Muscle layer of duodenum (tissue), 2 donors: ENCODE measurements at regions not wholly inside any gene's neighbourhood (a gene's known extent, or its start where the extent isn't known, plus 50 kb on each side); places are given as distances from the start of the nearest gene placed in this dataset.

Experiments
- H3K27ac ChIP-seq: one replicate; pipeline ENCODE4 v1.7.0; 2013; ENCODE audit warnings: mild to moderate bottlenecking, low read length
- H3K27me3 ChIP-seq: one replicate; pipeline ENCODE4 v1.7.0; 2013; ENCODE audit warnings: low read depth, mild to moderate bottlenecking, control low read depth, low read length
- H3K36me3 ChIP-seq, 2 donors: one replicate each; pipeline ENCODE4 v1.7.0; 2013; ENCODE audit warnings: low read length in 2 of 2, control low read depth in 1 of 2, mild to moderate bottlenecking in 1 of 2; ENCODE audit not compliant: insufficient read depth in 2 of 2, control insufficient read depth in 1 of 2
- H3K4me1 ChIP-seq, 2 donors: one replicate each; pipeline ENCODE4 v1.7.0; 2013; ENCODE audit warnings: low read length in 2 of 2, mild to moderate bottlenecking in 2 of 2, control low read depth in 1 of 2, moderate library complexity in 1 of 2; ENCODE audit not compliant: insufficient read depth in 2 of 2, control insufficient read depth in 1 of 2
- H3K4me3 ChIP-seq, 2 donors: one replicate each; pipeline ENCODE4 v1.7.0; 2013; ENCODE audit warnings: low read length in 2 of 2, low read depth in 1 of 2, mild to moderate bottlenecking in 1 of 2
- H3K9me3 ChIP-seq, 2 donors: one replicate each; pipeline ENCODE4 v1.7.0; 2013; ENCODE audit warnings: low read length in 2 of 2, control low read depth in 1 of 2, mild to moderate bottlenecking in 1 of 2; ENCODE audit not compliant: control insufficient read depth in 1 of 2
- donor health status: healthy.

DNA sequence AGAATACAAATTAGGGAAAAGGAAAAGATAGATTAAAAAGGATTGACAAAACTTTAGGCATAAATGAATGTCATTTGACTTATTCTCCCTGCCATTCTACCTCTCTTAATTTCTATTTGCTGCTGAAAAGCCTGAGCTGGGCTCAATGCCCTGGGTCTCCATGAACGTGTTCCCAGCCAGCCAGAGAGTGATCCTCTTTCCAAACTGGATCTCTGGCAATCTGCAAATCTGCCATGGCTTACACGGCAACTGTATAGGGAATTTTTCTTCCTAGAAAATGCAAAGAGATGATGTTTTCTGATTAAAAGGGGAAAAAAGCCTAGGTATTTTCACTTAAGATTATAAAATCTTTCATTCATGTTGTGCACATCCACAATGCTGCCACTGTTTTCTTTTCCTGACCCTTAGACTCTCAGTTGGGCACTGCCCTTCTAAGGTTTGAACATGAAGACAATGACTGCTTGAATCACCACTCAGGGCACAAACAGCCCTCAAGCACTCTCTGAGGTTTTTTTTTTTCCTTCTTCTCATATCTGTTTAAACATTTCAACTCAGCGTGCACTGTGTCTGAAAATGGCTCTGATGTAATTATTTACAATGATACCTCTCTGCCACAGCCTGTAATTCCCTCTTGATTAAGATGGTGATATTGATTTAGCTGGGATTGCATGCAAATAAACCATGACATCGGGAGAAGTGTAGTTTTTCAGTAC lies 60.3 kb downstream of the DACT1 start:
- Histone ChIP-seq H3K9me3 (no peaks in the 10 kb centered on the region), H3K4me3 (no peak overlapping the region), H3K4me1 (no peaks in the 10 kb centered on the region), H3K27ac (no peak overlapping the region), H3K27me3 (no peaks in the 10 kb centered on the region), H3K36me3 (no peaks in the 10 kb centered on the region)

DNA sequence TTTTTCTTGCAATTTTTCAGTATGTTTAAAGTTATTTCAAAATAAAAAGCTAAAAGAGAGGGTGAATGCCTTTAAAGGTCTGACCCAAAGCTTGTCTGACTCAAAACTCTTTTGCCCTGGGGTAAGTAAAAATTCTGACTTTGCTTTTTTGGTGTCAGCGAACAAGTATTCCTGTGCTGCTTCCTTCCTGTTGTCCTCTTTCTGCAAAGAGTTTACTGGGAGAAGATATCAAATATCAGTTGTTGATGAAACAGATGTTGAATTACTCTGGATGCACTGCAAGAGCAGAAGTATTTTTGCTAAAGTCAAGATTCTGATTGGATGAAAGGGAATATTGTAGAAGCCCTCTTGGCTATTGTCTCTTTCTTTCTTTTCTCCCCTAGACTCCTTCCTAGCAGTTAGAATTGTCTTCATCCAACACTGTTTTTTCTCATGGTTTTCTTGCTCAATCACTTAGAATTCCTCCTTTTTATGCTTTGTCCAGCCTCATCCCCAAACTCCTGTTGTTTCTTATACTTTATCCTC lies 62.0 kb downstream of the DACT1 start:
- H3K36me3 ChIP-seq: no peaks in the 10 kb centered on the region
- H3K4me3 ChIP-seq: no peak overlapping the region
- no peak overlapping the region for H3K27ac ChIP-seq
- H3K9me3 ChIP-seq: no peaks in the 10 kb centered on the region
- no peaks in the 10 kb centered on the region for H3K27me3 ChIP-seq
- no peaks in the 10 kb centered on the region for H3K4me1 ChIP-seq

DNA sequence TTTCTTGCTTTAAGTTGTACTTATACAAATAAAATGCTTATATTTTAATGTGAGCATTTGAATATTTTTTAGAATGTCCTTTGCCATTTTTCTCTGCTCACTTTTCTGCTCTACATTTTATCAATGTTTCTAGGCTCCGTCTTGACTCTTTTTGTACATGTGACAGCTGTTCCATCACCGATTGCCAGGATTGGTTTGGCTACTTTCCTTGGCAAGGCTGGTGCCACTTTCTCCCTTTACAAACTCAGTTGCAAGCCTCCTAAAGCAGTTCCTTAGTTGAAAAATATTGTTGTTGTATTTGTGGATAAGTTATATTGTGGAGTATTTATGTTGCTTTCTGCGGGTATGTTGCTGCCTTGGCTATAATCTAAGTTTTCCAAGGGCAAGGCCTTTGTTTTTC lies 63.4 kb downstream of the DACT1 start:
- H3K9me3 ChIP-seq: no peaks in the 10 kb centered on the region
- no peaks in the 10 kb centered on the region for H3K27me3 ChIP-seq
- H3K4me3 ChIP-seq: no peak overlapping the region
- H3K36me3 ChIP-seq: no peaks in the 10 kb centered on the region
- H3K4me1 ChIP-seq: no peaks in the 10 kb centered on the region
- no peak overlapping the region for H3K27ac ChIP-seq

DNA sequence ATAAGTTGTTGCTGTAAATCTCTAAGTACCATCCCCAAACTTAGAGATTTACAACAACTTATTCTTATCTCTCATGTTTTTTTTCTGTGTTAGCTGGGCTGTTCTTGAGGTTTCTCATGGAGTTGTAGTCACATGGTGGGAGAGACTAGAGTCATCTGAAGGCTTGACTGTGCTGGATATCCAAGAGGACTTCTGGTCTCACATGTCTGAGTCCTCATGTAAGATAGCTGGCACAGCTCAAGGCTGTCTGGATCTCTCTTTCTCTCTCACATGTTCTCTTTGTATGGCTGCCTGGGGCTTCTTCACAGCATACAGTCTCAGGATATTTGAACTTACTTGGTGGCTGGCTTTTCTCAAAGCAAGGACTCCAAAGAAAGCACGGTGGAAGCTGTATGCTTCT lies 63.8 kb downstream of the DACT1 start:
- Histone ChIP-seq H3K27ac (no peak overlapping the region), H3K9me3 (no peaks in the 10 kb centered on the region), H3K4me1 (no peaks in the 10 kb centered on the region), H3K27me3 (no peaks in the 10 kb centered on the region), H3K4me3 (no peak overlapping the region), H3K36me3 (no peaks in the 10 kb centered on the region)

DNA sequence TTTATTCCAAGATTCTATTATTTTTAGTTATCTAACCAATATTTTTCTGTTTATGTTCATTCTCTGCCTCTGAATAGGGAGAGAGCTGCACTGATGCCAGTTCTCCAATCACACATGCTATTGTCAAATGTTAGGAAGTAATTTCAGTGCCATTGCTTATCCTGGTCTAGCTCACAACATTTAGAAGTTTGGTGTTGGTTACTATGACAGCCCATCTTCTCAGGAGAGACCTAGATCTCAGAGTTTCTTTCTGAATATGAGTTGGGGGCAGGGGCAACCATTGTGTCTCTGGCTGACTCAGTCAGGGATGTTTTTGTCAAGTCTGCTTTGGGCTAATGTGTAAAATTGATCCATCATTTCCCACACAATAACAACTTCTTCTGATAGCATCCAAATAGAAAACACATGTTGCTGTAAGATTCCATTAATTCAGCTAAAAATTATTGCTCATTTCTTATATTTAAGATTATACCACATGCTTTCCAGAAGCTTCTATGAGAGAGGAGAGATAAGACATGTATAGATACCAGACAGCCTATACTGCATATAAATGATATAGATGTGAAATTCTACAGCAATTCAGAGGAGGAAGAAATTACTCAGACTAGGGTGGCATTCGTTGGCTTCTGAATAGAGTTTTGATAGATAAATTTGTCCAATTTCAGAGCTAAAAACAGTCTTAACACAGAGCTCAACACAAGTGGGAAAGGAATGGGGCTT lies 64.8 kb downstream of the DACT1 start:
- H3K4me3 ChIP-seq: no peak overlapping the region
- H3K9me3 ChIP-seq: no peaks in the 10 kb centered on the region
- H3K27ac ChIP-seq: no peak overlapping the region
- H3K4me1 ChIP-seq: no peaks in the 10 kb centered on the region
- H3K36me3 ChIP-seq: no peaks in the 10 kb centered on the region
- H3K27me3 ChIP-seq: no peaks in the 10 kb centered on the region

DNA sequence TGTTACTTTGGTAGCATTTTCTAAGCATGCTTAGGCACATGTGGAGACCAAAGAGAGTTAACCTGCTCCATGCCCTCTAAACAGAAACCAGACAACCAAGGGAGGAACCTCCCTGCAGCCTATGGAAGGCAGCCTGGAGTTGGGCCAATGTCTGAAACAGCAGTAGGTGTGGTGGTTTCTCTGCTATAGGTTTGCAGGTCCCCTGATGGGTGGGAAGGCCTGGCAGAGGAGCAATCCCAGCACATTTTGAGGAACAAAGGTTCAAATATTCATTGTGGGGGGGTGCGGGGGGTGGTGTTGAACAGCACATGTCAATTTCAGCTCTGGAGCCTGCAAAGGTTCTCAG lies 65.4 kb downstream of the DACT1 start:
- Histone ChIP-seq H3K27ac (no peak overlapping the region), H3K4me1 (no peaks in the 10 kb centered on the region)

DNA sequence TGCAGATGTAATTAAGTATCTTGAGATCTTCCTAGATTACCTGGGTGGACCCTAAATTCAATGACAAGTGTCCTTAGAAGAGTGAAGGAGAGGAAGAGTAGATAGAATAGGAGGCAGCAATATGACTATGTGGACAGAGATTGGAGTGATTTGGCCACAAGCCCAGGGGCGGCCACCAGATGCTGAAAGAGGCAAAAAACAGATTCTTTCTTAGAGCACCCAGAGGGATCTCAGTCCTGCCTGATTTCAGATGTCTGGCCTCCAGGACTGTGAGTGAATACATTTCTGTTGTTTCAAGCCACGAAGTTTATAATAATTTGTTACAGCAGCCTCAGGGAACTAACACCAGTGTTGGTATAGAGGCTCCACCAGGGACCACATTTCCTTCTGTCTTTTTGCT lies 67.3 kb downstream of the DACT1 start:
- Histone ChIP-seq H3K9me3 (no peaks in the 10 kb centered on the region), H3K27ac (no peak overlapping the region), H3K4me3 (no peak overlapping the region), H3K4me1 (no peaks in the 10 kb centered on the region), H3K36me3 (no peaks in the 10 kb centered on the region), H3K27me3 (no peaks in the 10 kb centered on the region)

More for the DNA sequence above, 65.4 kb downstream of the DACT1 start:
- no peaks in the 10 kb centered on the region for H3K9me3 ChIP-seq
- H3K27me3 ChIP-seq: no peaks in the 10 kb centered on the region
- no peak overlapping the region for H3K4me3 ChIP-seq
- no peaks in the 10 kb centered on the region for H3K36me3 ChIP-seq

DNA sequence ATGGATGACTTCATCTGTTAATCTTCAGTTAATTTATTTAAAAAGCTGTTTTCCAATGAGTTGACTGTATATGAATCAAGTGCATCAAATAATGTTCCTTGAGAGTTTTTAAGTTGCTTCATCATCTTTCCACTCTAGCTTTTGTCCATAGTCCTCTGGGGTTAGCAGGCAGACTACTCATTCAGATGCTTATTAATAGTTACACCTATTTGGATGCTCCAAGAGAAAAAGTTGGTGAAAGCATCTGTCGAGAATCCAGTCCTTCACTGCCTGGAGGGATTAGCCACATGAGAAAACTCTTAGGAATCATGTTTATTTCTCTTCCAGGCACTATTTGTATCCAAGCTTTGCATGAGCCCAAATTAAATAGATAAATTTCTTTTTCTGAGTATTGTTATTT lies 70.2 kb downstream of the DACT1 start:
- Histone ChIP-seq H3K4me1 (no peaks in the 10 kb centered on the region), H3K27ac (no peak overlapping the region), H3K27me3 (no peaks in the 10 kb centered on the region), H3K9me3 (no peaks in the 10 kb centered on the region), H3K4me3 (no peak overlapping the region), H3K36me3 (no peaks in the 10 kb centered on the region)

DNA sequence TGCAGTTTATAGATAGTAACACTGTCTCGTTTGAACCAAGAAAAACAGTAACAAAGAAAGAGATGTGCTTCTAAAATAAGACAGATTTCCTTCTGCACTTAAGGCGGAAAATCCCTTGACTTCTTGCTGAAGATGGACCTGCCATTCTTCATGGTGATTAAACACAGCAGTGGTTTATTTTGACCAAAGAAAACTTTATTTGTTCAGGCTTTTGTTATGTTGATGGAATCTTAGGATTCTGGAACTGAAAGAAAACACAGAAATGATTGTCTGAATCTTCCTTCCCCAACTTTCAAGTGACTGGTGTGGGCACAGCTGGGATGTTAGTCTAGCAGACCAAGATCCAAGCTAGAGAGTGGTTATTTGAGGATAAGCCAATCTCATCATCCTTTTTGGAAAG lies 72.2 kb downstream of the DACT1 start:
- no peaks in the 10 kb centered on the region for H3K4me1 ChIP-seq
- no peak overlapping the region for H3K4me3 ChIP-seq
- no peak overlapping the region for H3K27ac ChIP-seq
- H3K27me3 ChIP-seq: no peaks in the 10 kb centered on the region
- no peaks in the 10 kb centered on the region for H3K9me3 ChIP-seq
- no peaks in the 10 kb centered on the region for H3K36me3 ChIP-seq

DNA sequence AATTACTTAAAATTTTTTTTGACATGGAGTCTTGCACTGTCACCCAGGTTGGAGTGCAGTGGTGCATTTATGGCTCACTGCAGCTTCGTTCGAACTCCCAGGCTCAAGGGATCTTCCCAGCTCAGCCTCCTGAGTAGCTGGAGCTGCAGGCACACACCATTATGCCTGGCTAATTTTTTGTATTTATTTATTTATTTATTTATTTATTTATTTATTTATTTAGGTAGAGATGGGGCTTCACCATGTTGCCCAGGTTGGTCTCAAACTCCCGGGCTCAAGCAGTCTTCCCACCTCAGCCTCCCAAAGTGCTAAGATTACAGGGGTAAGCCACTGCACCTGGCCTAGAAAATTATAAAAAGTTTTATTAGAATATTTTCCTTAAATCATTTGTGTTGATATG lies 73.6 kb downstream of the DACT1 start:
- no peaks in the 10 kb centered on the region for H3K36me3 ChIP-seq
- no peak overlapping the region for H3K4me3 ChIP-seq
- H3K27ac ChIP-seq: no peak overlapping the region
- H3K4me1 ChIP-seq: no peaks in the 10 kb centered on the region
- H3K27me3 ChIP-seq: no peaks in the 10 kb centered on the region
- no peaks in the 10 kb centered on the region for H3K9me3 ChIP-seq

DNA sequence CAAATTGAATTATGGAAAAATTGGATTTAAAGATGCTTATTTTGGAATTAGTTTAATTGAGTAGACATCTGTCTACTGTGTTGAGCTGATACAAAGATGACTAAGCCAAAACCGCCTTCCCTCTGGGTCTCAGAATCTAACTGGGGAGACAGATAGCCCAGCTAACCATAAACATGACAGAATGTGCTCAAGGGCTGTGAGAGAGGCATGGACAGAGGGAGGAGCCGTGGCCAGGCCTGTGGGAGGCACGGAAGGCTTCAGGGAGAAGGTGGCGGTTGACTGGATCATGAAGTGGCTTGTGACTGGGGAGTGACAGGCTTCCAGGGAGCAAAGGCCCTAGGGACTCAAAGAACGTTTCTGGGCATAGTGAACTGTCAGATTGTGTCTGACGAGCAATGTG lies 74.6 kb downstream of the DACT1 start:
- no peaks in the 10 kb centered on the region for H3K9me3 ChIP-seq
- H3K4me1 ChIP-seq: no peaks in the 10 kb centered on the region
- no peak overlapping the region for H3K27ac ChIP-seq
- H3K36me3 ChIP-seq: no peaks in the 10 kb centered on the region
- H3K4me3 ChIP-seq: no peak overlapping the region
- H3K27me3 ChIP-seq: no peaks in the 10 kb centered on the region

DNA sequence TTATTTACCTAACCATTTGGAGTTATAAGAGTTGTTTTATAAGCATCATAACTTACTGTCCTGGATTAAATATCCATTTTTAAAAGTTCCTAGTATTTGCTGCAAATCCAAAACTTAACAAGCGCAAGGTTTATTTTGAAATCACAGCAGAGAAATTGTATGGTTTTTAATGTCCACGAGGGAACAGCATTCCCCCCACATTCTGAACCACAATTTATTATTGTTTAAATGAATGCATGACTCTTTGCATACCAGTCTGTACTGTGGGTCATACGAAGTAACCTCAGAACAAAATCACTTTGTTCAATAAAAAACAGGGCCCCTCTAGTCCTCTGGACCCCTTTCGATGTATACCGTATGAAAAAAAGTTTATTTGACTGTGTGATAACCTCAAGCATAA lies 75.9 kb downstream of the DACT1 start:
- H3K27ac ChIP-seq: no peak overlapping the region

More for the DNA sequence above, 75.9 kb downstream of the DACT1 start:
- no peaks in the 10 kb centered on the region for H3K9me3 ChIP-seq
- H3K4me1 ChIP-seq: no peaks in the 10 kb centered on the region
- no peak overlapping the region for H3K4me3 ChIP-seq
- H3K27me3 ChIP-seq: no peaks in the 10 kb centered on the region
- H3K36me3 ChIP-seq: no peaks in the 10 kb centered on the region
